Body of pancreas (tissue), 4 donors: ENCODE measurements at regions not wholly inside any gene's neighbourhood (a gene's known extent, or its start where the extent isn't known, plus 50 kb on each side); places are given as distances from the start of the nearest gene placed in this dataset.

Source experiments
- POLR2A ChIP-seq, 3 donors: fragments of 450-650 bp; IDR thresholded peaks; one replicate each; pipeline ENCODE4 v1.6.1; 2016; ENCODE audit warnings: antibody characterized with exemption in 3 of 3, mild to moderate bottlenecking in 2 of 3
- TF ChIP-seq, protein P1 (sequence below), 7 experiments: fragments of 450-650 bp in 4 of 7; fragments of 200-600 bp in 3 of 7; sonication (generic) in 3 of 7; IDR thresholded peaks; one replicate each; pipeline ENCODE4 v1.5.1; 2016 to 2019; ENCODE audit warnings: antibody characterized with exemption in 7 of 7

DNA sequence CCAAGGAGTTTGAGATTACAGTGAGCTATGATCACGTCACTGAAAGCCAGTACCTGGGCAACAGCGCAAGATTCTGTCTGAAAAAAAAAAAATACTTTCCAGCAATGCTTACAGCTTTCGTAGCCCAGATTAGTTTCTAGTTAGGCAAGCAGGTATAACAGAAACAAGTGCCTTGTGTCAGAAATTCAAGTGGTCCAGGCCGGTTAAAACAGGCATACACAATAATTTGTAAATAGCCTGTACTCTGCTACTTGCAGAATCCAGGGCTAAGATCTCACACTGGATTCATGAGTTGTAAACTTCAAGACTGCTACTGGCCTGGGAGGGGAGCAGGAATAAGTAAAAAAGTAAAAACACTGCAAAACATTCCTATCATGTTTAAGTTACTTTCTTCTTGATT lies 512.9 kb downstream of the IPMK start:
- TF ChIP-seq, protein P1, sequence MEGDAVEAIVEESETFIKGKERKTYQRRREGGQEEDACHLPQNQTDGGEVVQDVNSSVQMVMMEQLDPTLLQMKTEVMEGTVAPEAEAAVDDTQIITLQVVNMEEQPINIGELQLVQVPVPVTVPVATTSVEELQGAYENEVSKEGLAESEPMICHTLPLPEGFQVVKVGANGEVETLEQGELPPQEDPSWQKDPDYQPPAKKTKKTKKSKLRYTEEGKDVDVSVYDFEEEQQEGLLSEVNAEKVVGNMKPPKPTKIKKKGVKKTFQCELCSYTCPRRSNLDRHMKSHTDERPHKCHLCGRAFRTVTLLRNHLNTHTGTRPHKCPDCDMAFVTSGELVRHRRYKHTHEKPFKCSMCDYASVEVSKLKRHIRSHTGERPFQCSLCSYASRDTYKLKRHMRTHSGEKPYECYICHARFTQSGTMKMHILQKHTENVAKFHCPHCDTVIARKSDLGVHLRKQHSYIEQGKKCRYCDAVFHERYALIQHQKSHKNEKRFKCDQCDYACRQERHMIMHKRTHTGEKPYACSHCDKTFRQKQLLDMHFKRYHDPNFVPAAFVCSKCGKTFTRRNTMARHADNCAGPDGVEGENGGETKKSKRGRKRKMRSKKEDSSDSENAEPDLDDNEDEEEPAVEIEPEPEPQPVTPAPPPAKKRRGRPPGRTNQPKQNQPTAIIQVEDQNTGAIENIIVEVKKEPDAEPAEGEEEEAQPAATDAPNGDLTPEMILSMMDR (IDR thresholded peaks at IDR 0.05): no peak
- no peak for TF ChIP-seq POLR2A (IDR thresholded peaks at IDR 0.05)
